ENCODE measurements at regions not wholly inside any gene's neighbourhood (a gene's known extent, or its start where the extent isn't known, plus 50 kb on each side); places are given as distances from the start of the nearest gene placed in this dataset.

- no peak for DNase-seq
These were observed 58.2 kb downstream of the ESM1 start for GRCh38 chr5:54927097-54927746.

- no peak for DNase-seq
These were observed 60.9 kb downstream of the ESM1 start for GRCh38 chr5:54924487-54924886.

GRCh38 chr5:54917323-54917722 is 68.1 kb downstream of the ESM1 start:
- DNase-seq = no peak

GRCh38 chr5:54915466-54916027 is 69.8 kb downstream of the ESM1 start:
- DNase-seq = no peak

- no peak for DNase-seq
These were observed 73.4 kb downstream of the ESM1 start for GRCh38 chr5:54912021-54912420.

GRCh38 chr5:54909911-54910870 is 75.2 kb downstream of the ESM1 start:
- DNase-seq = no peak

GRCh38 chr5:54908774-54909525 is 76.4 kb downstream of the ESM1 start:
- no peak for DNase-seq

- DNase-seq = peak; percentile 52
These were observed 79.4 kb downstream of the ESM1 start for GRCh38 chr5:54905942-54906537.

GRCh38 chr5:54905246-54905795 is 80.1 kb downstream of the ESM1 start:
- no peak for DNase-seq

- DNase-seq = no peak
These were observed 81.0 kb downstream of the ESM1 start for GRCh38 chr5:54904425-54904824.

- peak; percentile 28 for DNase-seq
These were observed 82.5 kb downstream of the ESM1 start for GRCh38 chr5:54902791-54903473.

- DNase-seq = no peak
These were observed 84.2 kb downstream of the ESM1 start for GRCh38 chr5:54900984-54901725.

- DNase-seq = no peak
These were observed 88.4 kb downstream of the ESM1 start for GRCh38 chr5:54897001-54897400.

- DNase-seq = no peak
These were observed 89.5 kb downstream of the ESM1 start for GRCh38 chr5:54895816-54896341.

GRCh38 chr5:54894957-54895815 is 90.2 kb downstream of the ESM1 start:
- no peak for DNase-seq

GRCh38 chr5:54889826-54890225 is 95.6 kb downstream of the ESM1 start:
- DNase-seq = no peak

GRCh38 chr5:54887663-54888062 is 97.7 kb downstream of the ESM1 start:
- no peak for DNase-seq

GRCh38 chr5:54886866-54887265 is 98.5 kb downstream of the ESM1 start:
- DNase-seq = no peak

GRCh38 chr5:54885636-54886035 is 99.8 kb downstream of the ESM1 start:
- DNase-seq = no peak

GRCh38 chr5:54884195-54884536 is 101.2 kb downstream of the ESM1 start:
- DNase-seq = no peak

All from stimulated activated naive CD4-positive, alpha-beta T cell treated with Interleukin-2 at 50 U/mL for 16 hours (primary cell).